HG03457 (cell line): ENCODE measurements at regions not wholly inside any gene's neighbourhood (a gene's known extent, or its start where the extent isn't known, plus 50 kb on each side); places are given as distances from the start of the nearest gene placed in this dataset.

Experiments used
- ATAC-seq: cut with Tn5 transposase; IDR thresholded peaks from one replicate; pipeline ENCODE4 v1.9.1; 2021; ENCODE audit warnings: moderate number of reproducible peaks; ENCODE audit not compliant: unreplicated experiment

- no peak for ATAC-seq
Measured at GRCh38 chr2:81734981-81735380, 1430.4 kb upstream of the LRRTM1 start.

GRCh38 chr2:81714817-81715216, 1410.3 kb upstream of the LRRTM1 start:
- no peak for ATAC-seq

- no peak for ATAC-seq
Measured at GRCh38 chr2:81706856-81707255, 1402.3 kb upstream of the LRRTM1 start.

DNA sequence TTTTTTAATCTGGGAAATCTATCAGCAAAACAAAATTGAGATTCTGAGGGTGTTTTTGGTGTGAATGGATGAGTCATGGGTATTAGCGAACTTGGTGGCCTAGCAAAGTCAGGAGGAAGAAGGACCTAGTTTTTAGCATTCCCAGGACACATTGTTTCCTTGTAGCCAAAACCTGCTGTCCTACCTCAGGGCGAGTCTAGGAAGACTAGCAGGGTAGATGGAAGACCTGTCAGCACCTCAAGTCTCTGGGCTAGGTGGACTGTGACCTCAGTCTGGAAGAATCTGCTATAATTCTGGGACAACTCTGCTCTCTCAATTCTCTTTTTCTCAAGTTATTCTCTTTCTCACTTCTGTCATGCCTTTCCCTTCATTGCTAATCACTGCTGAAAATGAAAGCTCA, 1399.3 kb upstream of the LRRTM1 start:
- no peak for ATAC-seq

GRCh38 chr2:81692566-81692965, 1388.0 kb upstream of the LRRTM1 start:
- no peak for ATAC-seq

DNA sequence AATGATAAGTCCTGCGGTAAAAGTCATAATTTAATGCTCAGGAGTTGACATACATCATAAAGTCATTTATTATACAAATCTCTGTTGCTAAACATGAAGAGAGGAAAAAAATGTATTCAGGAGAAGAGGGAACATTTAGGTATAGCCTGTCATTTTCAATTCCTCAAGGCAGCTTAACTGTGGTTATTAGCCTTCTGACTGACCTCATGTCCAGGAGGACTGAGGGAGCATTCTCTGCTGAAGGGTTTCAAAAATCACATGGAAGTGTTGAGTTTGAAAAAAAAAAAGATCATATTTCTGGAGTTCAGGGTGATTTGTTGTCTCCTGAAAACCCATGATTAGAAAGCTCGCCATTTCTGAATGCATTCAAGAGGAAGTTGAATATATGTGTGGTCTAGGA, 1371.1 kb upstream of the LRRTM1 start:
- no peak for ATAC-seq

DNA sequence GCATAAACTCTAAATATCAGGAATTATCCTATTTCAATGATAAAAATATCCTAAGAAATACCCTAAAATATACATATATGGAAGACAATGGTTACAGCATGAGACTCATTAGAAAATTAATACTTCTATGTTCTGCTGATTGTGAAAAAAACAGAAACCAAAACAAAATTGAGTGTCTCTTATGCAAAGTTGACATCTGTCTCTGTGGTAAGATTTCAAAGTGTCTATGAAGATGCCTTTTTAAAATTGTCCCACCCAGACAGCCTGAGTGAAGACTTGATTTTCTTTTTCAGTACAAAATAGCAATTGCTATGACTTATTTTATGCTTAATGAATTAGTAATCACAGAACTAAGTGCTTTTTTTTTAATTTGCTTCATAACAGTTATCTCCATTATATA, 1368.4 kb upstream of the LRRTM1 start:
- ATAC-seq, result no peak

DNA sequence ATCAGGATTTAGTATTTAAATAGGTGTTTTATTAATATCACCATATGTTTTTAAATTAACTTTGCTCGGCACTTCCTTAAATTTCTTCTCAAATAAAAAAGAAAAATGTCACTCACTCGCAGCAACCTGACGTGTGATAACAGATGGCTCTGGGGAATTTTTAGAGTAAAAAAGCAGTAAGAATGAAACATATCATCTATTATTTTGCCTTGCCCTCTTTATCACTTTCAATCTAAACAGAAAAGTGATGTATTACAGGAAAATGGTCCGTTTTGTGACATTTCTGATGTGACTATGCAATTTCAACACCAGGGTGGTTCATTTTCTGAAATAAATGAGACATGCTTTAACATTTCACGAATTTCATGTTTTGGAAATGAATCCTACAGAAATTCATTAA, 1368.0 kb upstream of the LRRTM1 start:
- ATAC-seq, result no peak

DNA sequence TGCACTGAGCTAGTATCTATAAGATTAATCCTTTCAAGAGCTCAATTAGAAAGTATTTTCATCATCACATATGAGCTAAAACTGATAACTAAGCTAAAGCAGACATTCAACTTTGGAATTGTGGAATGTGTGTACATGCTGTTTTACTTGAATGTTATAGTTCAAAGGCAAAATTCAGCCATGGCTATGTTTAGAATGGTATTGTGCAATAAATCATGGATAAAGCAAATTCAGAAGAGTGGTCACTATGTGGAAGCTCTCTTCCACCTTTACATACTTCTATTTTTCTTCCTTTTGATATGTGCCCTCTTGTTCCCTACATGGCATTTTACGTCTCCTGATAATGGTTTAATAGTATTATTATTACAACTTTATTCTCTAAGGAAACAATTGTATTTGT, 1366.3 kb upstream of the LRRTM1 start:
- no peak for ATAC-seq

- ATAC-seq, result no peak
Measured at GRCh38 chr2:81661081-81661480, 1356.5 kb upstream of the LRRTM1 start.

DNA sequence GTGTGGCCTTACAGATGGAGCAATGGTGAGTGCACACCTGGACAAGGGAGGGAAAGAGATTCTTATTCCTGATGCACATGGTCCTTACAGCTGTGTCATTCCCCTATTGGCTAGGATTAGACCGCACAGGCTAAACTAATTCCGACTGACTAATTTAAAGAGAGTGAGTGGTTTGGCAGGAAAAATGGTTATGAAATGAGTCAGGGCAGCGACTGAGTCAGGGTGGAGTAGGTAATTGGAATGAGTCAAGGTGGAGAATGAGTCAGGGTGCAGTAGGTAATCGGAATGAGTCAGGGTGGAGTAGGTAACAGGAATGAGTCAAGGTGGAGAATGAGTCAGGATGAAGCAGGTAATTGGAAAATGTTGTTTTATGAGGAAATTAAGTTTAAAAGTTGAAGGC, 1353.7 kb upstream of the LRRTM1 start:
- ATAC-seq, result no peak

GRCh38 chr2:81650048-81650971, 1345.8 kb upstream of the LRRTM1 start:
- ATAC-seq, result no peak

- no peak for ATAC-seq
Measured at GRCh38 chr2:81648806-81649205, 1344.3 kb upstream of the LRRTM1 start.

- no peak for ATAC-seq
Measured at GRCh38 chr2:81648370-81648769, 1343.8 kb upstream of the LRRTM1 start.

GRCh38 chr2:81647715-81648230, 1343.2 kb upstream of the LRRTM1 start:
- ATAC-seq, result no peak

- no peak for ATAC-seq
Measured at GRCh38 chr2:81645745-81646301, 1341.3 kb upstream of the LRRTM1 start.

DNA sequence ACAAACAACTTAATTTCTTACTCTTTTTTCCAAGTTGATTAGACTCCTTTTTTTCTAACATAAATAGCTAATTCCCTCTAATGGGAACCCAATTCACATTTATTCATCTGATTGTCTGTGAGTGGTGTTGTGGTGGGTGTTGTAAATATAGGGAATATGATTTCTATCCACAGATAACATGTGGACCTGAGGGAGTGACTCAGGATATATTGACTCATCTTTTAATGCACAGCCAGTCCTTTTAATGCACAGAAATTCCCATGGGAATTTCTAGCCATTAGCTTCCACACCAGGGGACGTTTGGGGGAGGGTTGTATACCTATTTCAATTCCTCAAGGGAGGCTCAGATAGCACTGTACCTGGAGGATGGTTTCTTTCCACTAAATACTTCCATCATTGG, 1339.6 kb upstream of the LRRTM1 start:
- no peak for ATAC-seq

- no peak for ATAC-seq
Measured at GRCh38 chr2:81624825-81625224, 1320.3 kb upstream of the LRRTM1 start.

- ATAC-seq, result no peak
Measured at GRCh38 chr2:81600088-81600487, 1295.5 kb upstream of the LRRTM1 start.

DNA sequence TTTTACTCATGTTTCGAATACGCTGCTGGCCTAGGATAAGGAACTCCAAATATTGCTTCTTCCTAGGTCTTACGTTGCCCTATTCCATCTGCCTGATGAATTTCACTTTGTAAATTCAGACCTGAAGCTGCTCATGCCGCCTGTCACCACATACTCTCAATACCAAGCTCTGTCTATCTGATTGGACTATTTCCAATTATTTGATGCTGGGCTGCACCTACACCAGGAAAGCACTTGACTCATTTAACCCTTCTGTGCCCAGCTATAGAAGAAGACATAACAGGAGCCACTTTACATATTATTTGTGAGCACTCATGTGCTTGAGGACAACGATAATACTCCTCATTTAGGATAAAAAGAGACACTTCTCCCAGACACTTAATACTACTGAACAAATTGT, 1293.9 kb upstream of the LRRTM1 start:
- ATAC-seq, result no peak

DNA sequence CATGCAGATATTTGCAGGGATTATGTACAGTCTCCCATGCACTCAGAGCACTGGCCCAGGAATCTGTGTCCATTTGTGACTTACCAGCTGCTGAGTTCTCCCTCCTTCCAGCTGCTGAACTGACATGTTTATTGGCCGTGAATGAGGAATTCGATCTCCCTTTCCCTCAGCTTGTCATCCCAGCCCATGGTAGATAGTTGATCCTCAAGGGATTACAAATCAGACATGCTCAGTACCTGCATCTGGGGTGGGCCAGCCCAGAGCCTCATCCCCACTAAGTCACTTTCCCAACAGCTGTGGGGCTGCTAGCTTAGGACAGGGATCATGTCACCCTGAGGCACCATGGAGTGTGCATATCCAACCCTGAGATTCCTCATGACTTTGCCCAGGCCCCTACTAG, 1284.9 kb upstream of the LRRTM1 start:
- ATAC-seq, result no peak
